NCI-H82 (cell line): ENCODE measurements at regions not wholly inside any gene's neighbourhood (a gene's known extent, or its start where the extent isn't known, plus 50 kb on each side); places are given as distances from the start of the nearest gene placed in this dataset.

Experiments used
- DNase-seq: peaks from one replicate; lab custom pipeline; 2025; lab: John Stamatoyannopoulos, UW

GRCh38 chr12:71236133-71236660 is 78.4 kb upstream of the TSPAN8 start:
- no peak for DNase-seq

GRCh38 chr12:71233083-71233482 is 75.3 kb upstream of the TSPAN8 start:
- no peak for DNase-seq

- DNase-seq, result no peak
Measured at GRCh38 chr12:71230542-71230941, 72.7 kb upstream of the TSPAN8 start.

- DNase-seq, result peak; percentile 19
Measured at GRCh38 chr12:71223139-71223538, 65.3 kb upstream of the TSPAN8 start.

- no peak for DNase-seq
Measured at GRCh38 chr12:71222436-71222835, 64.6 kb upstream of the TSPAN8 start.

- peak; percentile 53 for DNase-seq
Measured at GRCh38 chr12:71220260-71220659, 62.5 kb upstream of the TSPAN8 start.

GRCh38 chr12:71219224-71219623 is 61.4 kb upstream of the TSPAN8 start:
- peak; percentile 35 for DNase-seq

- DNase-seq, result peak; percentile 70
Measured at GRCh38 chr12:71218616-71219015, 60.8 kb upstream of the TSPAN8 start.

- DNase-seq, result peak; percentile 81
Measured at GRCh38 chr12:71216725-71217579, 59.2 kb upstream of the TSPAN8 start.

GRCh38 chr12:71214511-71215285 is 56.9 kb upstream of the TSPAN8 start:
- no peak for DNase-seq

GRCh38 chr12:71208053-71208685 is 50.4 kb upstream of the TSPAN8 start:
- peak; percentile 32 for DNase-seq
